ENCODE measurements at regions not wholly inside any gene's neighbourhood (a gene's known extent, or its start where the extent isn't known, plus 50 kb on each side); places are given as distances from the start of the nearest gene placed in this dataset.

DNA sequence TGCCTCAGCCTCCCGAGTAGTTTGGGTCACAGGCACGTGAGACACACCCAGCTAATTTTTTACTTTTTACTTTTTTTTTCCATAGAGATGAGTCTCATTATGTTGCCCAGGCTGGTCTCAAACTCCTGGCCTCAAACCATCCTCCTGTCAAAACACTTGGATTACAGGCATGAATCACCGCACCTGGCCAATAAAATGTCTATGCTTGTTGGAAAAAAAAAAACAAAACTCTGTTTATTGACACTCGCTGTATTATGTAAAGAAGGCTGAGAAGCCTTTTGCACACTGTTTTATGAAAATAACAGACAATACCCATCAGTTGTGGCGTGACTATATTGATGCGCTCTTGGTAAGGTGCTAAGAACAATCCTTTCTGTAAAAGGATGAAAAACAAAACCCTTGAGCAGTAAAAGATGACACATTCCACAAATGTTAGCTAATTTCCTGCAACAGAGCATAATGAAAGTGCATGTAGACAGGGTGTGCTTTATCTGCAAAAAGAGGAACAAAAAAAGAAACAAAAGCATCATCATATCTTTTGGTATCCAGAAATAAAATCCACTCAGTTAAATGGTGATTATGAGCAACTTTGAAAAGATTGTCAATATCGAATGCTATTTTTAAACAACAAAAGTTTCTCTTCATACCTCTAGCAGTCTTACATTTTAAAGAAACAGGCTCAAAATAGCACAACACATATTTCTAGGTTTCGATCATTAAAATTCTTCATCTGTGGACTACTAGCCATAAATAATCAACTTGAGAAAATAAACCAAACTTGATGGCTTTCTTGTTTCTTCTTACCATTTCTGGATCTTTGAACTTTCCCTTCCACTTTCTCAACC lies 108.3 kb upstream of the PHACTR1 start:
- DNase-seq (ENCODE audit: low spot score) = no peak
- TF ChIP-seq, protein P1, sequence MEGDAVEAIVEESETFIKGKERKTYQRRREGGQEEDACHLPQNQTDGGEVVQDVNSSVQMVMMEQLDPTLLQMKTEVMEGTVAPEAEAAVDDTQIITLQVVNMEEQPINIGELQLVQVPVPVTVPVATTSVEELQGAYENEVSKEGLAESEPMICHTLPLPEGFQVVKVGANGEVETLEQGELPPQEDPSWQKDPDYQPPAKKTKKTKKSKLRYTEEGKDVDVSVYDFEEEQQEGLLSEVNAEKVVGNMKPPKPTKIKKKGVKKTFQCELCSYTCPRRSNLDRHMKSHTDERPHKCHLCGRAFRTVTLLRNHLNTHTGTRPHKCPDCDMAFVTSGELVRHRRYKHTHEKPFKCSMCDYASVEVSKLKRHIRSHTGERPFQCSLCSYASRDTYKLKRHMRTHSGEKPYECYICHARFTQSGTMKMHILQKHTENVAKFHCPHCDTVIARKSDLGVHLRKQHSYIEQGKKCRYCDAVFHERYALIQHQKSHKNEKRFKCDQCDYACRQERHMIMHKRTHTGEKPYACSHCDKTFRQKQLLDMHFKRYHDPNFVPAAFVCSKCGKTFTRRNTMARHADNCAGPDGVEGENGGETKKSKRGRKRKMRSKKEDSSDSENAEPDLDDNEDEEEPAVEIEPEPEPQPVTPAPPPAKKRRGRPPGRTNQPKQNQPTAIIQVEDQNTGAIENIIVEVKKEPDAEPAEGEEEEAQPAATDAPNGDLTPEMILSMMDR (IDR thresholded peaks at IDR 0.05) = no peak
- ATAC-seq (ENCODE audit: low FRiP score) = no peak

DNA sequence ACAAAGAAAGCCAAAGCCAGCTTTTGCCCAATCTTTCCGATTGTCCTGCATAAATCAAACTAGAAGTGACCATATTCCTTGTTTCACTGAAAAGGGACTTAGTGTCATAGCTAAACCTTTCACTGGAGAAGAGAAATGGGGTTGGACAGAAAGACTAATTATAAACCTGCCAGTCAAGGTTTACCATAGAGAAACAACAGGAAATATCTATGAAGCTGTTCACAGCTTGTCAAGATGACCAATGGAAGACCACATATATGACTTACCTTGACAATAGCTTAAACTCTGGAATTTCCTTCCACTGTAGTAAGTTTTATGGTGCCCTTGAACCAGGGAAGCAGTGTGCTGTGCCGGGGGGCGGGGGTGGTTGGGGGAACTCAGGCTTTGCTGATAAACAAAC lies 107.7 kb upstream of the PHACTR1 start:
- no peak for ATAC-seq (ENCODE audit: low FRiP score)

DNA sequence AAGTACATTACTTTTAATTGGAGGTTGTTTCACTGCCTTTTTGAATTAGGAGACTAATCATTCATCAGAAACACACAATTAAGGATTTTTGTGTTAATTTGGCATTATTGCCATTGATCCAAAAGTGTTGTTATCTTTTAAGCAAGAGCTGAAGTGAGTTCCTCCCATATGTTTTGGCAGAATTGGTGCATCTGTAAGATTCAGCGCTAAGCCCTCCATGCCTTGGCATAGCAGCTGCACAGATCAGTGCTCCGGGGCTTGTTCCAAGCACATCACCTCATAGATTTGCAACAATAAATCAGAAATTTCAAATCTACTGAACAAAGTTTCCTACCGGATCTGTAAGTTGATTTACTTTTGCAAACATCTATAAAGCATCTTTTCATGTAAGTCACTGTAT lies 106.8 kb upstream of the PHACTR1 start:
- no peak for DNase-seq (ENCODE audit: low spot score)
- TF ChIP-seq, protein P1 (IDR thresholded peaks at IDR 0.05) = no peak
- no peak for ATAC-seq (ENCODE audit: low FRiP score)

More for the DNA sequence above, 107.7 kb upstream of the PHACTR1 start:
- no peak for DNase-seq (ENCODE audit: low spot score)
- TF ChIP-seq, protein P1 (IDR thresholded peaks at IDR 0.05) = no peak

DNA sequence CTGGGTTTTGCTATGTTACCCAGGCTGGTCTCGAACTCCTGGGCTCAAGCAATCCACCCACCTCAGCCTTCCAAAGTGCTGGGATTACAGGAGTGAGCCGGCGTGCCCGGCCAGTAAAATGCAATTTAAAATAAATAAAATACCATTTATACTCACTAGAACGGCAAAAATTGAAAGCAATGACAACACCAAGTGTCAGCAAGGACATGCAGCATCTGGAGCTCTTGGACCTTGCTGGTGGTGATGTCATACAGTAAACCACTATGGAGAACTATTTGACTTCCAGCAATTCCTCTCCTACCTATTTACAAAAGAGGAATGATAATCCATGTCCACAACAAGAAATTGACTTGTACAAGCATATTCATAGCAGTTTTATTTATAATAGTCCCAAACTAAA lies 105.7 kb upstream of the PHACTR1 start:
- no peak for ATAC-seq (ENCODE audit: low FRiP score)

DNA sequence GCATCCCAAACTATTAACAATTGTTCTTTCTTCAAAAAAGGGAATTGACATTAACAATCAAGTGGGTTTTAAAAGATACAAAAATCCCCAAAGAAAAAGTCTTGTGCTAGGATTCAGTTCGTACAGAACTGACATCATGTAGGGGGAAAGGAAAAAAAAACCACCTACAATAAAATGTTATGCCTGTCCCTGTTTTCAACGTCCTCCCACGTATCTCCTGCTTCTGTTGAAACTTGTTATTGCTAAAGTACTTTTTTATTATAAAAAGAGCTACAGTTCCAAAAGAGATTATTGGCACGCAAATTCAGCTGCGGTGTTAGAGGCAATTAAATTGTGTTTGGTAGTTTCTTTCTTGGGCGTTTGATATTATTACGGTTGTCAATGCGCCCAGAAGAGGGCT lies 102.8 kb upstream of the PHACTR1 start:
- ATAC-seq (ENCODE audit: low FRiP score) (no peak), DNase-seq (ENCODE audit: low spot score) (no peak)
- TF ChIP-seq, protein P1 (IDR thresholded peaks at IDR 0.05) = no peak

More for the DNA sequence above, 105.7 kb upstream of the PHACTR1 start:
- no peak for DNase-seq (ENCODE audit: low spot score)
- TF ChIP-seq, protein P1 (IDR thresholded peaks at IDR 0.05) = no peak

DNA sequence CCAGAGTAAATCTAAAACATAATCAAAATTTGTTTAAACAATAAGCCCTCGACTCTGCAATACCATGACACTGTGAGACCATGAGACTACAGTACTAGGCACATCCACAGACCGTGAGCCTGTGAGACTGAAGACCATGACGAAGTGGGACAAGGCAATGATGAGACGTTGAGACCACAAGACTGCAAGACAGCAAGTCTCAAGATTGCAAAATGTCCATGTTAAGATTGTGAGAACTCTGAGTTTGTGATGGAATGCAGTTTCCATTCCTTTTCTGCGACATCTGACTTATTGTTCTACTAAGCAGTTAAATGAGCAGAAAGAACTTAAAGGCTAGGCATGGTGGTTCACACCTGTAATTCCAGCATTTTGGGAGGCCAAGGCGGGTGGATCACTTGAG lies 102.1 kb upstream of the PHACTR1 start:
- no peak for DNase-seq (ENCODE audit: low spot score)
- no peak for ATAC-seq (ENCODE audit: low FRiP score)
- TF ChIP-seq, protein P1 (IDR thresholded peaks at IDR 0.05) = no peak

DNA sequence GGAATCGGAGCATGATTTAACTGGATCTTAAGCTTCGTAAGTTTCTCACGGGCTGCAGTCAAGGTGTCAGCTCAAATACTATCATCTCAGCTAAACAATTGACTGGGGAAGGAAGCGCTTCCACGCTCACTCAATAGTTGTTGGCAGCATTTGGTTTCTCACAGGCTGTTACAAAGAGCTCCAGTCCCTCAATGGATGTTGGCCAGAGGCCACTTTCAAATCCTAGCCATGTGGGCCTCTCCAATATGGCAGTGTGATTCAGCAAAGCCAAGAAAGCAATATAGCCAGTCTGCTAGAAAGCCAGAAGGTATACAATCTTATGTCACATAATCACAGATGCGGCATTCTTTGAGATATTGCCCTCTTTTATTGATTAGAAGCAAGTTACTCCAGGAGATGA lies 98.3 kb upstream of the PHACTR1 start:
- ATAC-seq (ENCODE audit: low FRiP score) = no peak
- TF ChIP-seq, protein P1 (IDR thresholded peaks at IDR 0.05) = no peak
- no peak for DNase-seq (ENCODE audit: low spot score)

Data from omental fat pad (tissue), 3 donors.